HEK293T (cell line): ENCODE measurements at regions not wholly inside any gene's neighbourhood (a gene's known extent, or its start where the extent isn't known, plus 50 kb on each side); places are given as distances from the start of the nearest gene placed in this dataset.

ENCODE experiments used
- CTCF ChIA-PET: fragments of 350-600 bp; formaldehyde crosslinking; extraction: SDS; loops from one replicate; lab custom pipeline; 2021; ENCODE audit warnings: antibody characterized with exemption, inconsistent platforms; lab: Yijun Ruan, JAX
- POLR2A ChIA-PET: fragments of 350-600 bp; formaldehyde crosslinking; extraction: SDS; loops from one replicate; lab custom pipeline; 2020; ENCODE audit warnings: antibody characterized with exemption, inconsistent platforms; lab: Yijun Ruan, JAX
- DNase-seq: peaks from one replicate; pipeline ENCODE4 v3.0.0; 2012; ENCODE audit warnings: mixed read lengths; ENCODE audit errors: extremely low spot score
- ARNT ChIP-seq: fragments of 450-650 bp; IDR thresholded peaks from 2 replicates; pipeline ENCODE4 v1.6.1; 2017; ENCODE audit warnings: mild to moderate bottlenecking
- BHLHE40 ChIP-seq: fragments of 450-650 bp; IDR thresholded peaks from 2 replicates; pipeline ENCODE4 v1.6.1; 2016; ENCODE audit warnings: mild to moderate bottlenecking, moderate library complexity, borderline replicate concordance
- CTBP1 ChIP-seq: fragments of 450-650 bp; IDR thresholded peaks from 2 replicates; pipeline ENCODE4 v1.6.1; 2016; ENCODE audit warnings: borderline replicate concordance
- ELF4 ChIP-seq: fragments of 450-650 bp; IDR thresholded peaks from 2 replicates; pipeline ENCODE4 v1.6.1; 2017; ENCODE audit warnings: antibody characterized with exemption
- FOXA1 ChIP-seq: fragments of 450-650 bp; IDR thresholded peaks from 2 replicates; pipeline ENCODE4 v1.6.1; 2016; ENCODE audit warnings: mild to moderate bottlenecking
- FOXK2 ChIP-seq: fragments of 450-650 bp; IDR thresholded peaks from 2 replicates; pipeline ENCODE4 v1.6.1; 2016; ENCODE audit warnings: mild to moderate bottlenecking
- FOXM1 ChIP-seq: fragments of 450-650 bp; IDR thresholded peaks from 2 replicates; pipeline ENCODE4 v1.6.1; 2017; ENCODE audit warnings: mild to moderate bottlenecking, borderline replicate concordance
- HDGF ChIP-seq: fragments of 450-650 bp; IDR thresholded peaks from 2 replicates; pipeline ENCODE4 v1.6.1; 2017; ENCODE audit warnings: antibody characterized with exemption, borderline replicate concordance
- L3MBTL2 ChIP-seq: fragments of 450-650 bp; conservative IDR thresholded peaks from 2 replicates; pipeline ENCODE4 v1.6.1; 2016; ENCODE audit warnings: mild to moderate bottlenecking
- LEF1 ChIP-seq: fragments of 450-650 bp; IDR thresholded peaks from 2 replicates; pipeline ENCODE4 v1.6.1; 2017; ENCODE audit warnings: mild to moderate bottlenecking, borderline replicate concordance
- NFRKB ChIP-seq: fragments of 450-650 bp; IDR thresholded peaks from 2 replicates; pipeline ENCODE4 v1.6.1; 2016; ENCODE audit warnings: mild to moderate bottlenecking, moderate library complexity
- SP1 ChIP-seq: fragments of 450-650 bp; IDR thresholded peaks from 2 replicates; pipeline ENCODE4 v1.6.1; 2017
- SUZ12 ChIP-seq: fragments of 450-650 bp; IDR thresholded peaks from 2 replicates; pipeline ENCODE4 v1.6.1; 2016; ENCODE audit warnings: mild to moderate bottlenecking
- TARDBP ChIP-seq: fragments of 450-650 bp; IDR thresholded peaks from 2 replicates; pipeline ENCODE4 v1.6.1; 2016
- ZNF384 ChIP-seq: fragments of 450-650 bp; IDR thresholded peaks from 2 replicates; pipeline ENCODE4 v1.6.1; 2016
- TF ChIP-seq, protein P1 (sequence below): fragments of 450-650 bp; IDR thresholded peaks from 2 replicates; pipeline ENCODE4 v1.6.1; 2016

DNA sequence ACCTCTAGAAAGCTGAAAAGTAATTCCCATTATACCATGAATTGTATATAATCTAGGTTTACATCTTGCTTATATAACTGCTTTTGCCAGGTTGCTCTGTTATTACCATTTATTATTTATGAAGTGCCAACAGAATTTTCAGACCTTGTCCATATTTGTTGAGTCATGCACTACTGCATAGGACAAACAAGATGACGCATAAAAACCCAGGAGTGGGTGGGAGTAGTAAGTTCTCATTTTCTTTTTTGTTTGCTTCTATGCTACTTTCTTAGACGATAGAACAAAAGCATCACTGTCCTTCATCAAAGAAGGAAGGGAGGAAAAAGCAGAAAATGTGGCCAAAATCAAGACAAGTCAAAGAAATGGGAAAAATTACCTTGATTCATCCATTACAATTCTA, 119.0 kb upstream of the RASSF8 start:
- DNase-seq, result no peak
- TF ChIP-seq TARDBP (no peak), ZNF384 (no peak), ARNT (no peak), SUZ12 (no peak), LEF1 (no peak), CTBP1 (no peak), L3MBTL2 (no peak), FOXA1 (no peak), SP1 (no peak), FOXM1 (no peak), HDGF (no peak), NFRKB (no peak), FOXK2 (no peak), ELF4 (no peak), BHLHE40 (no peak)
- TF ChIP-seq, protein P1, sequence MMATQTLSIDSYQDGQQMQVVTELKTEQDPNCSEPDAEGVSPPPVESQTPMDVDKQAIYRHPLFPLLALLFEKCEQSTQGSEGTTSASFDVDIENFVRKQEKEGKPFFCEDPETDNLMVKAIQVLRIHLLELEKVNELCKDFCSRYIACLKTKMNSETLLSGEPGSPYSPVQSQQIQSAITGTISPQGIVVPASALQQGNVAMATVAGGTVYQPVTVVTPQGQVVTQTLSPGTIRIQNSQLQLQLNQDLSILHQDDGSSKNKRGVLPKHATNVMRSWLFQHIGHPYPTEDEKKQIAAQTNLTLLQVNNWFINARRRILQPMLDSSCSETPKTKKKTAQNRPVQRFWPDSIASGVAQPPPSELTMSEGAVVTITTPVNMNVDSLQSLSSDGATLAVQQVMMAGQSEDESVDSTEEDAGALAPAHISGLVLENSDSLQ, result no peak
- CTCF ChIA-PET, result no interaction called here
- POLR2A ChIA-PET, result no interaction called here

DNA sequence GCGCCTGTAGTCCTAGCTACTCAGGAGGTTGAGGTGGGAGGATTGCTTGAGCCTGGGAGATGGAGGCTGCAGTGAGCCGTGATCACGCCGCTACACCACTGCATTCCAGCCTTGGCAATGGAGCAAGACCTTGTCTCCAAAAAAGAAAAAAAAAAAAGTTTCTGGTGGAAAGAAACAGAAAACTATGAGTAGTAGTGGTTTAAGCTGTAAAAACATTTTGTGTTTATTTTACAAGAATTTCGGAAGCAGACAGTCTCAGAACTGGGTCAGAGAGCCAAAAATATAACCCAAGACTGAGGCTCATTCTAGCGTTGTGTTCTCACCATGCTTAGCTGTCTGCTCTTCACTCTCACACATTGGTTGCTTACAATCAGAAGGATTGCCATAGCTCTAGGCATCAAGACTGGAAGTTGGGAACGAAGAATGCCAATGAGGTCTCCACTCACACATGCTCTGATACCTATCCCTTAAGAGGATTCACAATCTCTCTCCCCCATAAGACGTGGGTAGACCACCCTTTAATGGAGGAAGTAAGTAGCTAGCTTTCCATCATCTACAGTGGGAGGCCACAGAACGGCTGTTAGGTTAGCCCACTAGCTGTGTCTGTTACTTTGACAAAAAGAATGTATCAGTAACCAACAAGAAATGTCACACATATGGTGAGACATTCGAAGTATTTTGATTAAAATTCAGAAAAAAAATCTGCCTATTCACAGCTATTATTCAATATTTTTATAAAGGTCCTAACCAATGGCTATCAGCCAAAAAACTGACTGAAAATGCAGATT, 117.6 kb upstream of the RASSF8 start:
- TF ChIP-seq BHLHE40, result no peak
- TF ChIP-seq HDGF, result no peak
- TF ChIP-seq FOXA1, result no peak
- TF ChIP-seq ARNT, result no peak
- no peak for TF ChIP-seq CTBP1
- no peak for TF ChIP-seq FOXK2
- TF ChIP-seq TARDBP, result no peak
- no peak for TF ChIP-seq ELF4
- no peak for TF ChIP-seq LEF1
- TF ChIP-seq SP1, result no peak
- no peak for TF ChIP-seq ZNF384
- no peak for TF ChIP-seq FOXM1
- no peak for TF ChIP-seq NFRKB
- TF ChIP-seq L3MBTL2, result no peak
- TF ChIP-seq, protein P1, result no peak
- TF ChIP-seq SUZ12, result no peak
- ChIA-PET CTCF (no interaction called here), POLR2A (no interaction called here)
- no peak for DNase-seq

DNA sequence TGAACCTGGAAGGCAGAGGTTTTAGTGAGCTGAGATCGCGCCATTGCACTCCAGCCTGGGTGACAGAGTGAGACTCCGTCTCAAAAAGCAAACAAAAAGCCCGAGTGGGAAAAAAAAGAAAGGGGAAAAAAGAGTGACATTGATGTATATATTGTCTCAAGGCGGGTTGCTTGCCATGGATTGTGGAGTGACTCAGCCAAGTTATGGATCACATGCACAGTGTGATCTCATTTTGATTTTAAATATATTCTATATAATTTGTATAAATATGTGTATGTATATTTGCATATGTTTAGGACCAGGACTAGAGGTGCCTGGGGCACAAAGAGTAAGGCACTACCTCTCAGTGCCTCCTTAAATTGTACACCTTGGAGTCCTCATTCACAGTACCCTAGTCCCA, 116.2 kb upstream of the RASSF8 start:
- DNase-seq, result no peak
- POLR2A ChIA-PET, result no interaction called here
- CTCF ChIA-PET, result no interaction called here
- no peak for TF ChIP-seq TARDBP
- no peak for TF ChIP-seq ARNT
- TF ChIP-seq, protein P1, result no peak
- no peak for TF ChIP-seq SUZ12
- no peak for TF ChIP-seq FOXM1
- no peak for TF ChIP-seq HDGF
- no peak for TF ChIP-seq FOXK2
- TF ChIP-seq ELF4, result no peak
- no peak for TF ChIP-seq NFRKB
- no peak for TF ChIP-seq FOXA1
- TF ChIP-seq LEF1, result no peak
- no peak for TF ChIP-seq ZNF384
- TF ChIP-seq BHLHE40, result no peak
- TF ChIP-seq SP1, result no peak
- TF ChIP-seq CTBP1, result no peak

DNA sequence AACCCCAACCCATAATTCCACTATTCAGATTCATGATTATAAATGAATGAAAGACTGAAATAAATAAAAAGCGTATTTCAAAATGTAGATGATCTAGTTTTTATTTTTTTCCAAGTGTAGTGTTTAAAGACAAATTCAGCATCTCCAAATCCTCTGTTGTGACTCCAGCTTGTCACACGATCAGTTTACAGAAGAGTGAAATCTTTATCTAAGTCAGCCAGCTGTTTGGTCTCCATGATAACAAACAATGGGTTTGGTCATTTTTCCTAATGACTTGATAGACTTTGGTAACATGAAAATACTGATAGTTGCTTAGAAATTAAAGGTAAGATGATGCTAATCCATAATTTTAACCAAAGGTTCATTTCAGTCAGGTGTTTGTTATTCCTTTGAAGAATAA, 114.5 kb upstream of the RASSF8 start:
- ChIA-PET CTCF (no interaction called here), POLR2A (no interaction called here)
- DNase-seq, result no peak
- TF ChIP-seq BHLHE40, result no peak
- TF ChIP-seq LEF1, result no peak
- no peak for TF ChIP-seq FOXK2
- TF ChIP-seq L3MBTL2, result no peak
- no peak for TF ChIP-seq FOXA1

DNA sequence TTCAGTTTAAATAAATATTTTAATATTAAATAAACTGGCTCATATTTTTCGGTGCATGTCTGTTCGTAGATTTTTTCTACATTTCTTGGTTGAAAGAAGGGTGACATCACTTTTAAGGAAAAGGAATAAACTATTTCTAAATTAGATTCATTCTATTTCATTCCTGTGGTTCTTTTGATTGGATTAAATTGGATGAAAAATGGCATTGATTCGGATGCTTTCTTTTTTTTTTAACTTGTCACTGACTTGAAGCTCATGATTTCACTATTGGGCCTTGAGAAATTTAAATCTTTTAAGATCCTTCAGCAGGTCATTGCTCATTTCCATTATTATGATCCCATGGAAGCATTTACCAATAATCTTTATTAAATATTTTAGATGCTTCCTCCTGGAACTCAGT, 113.1 kb upstream of the RASSF8 start:
- ChIA-PET CTCF (no interaction called here), POLR2A (no interaction called here)
- TF ChIP-seq TARDBP (no peak), HDGF (no peak), ARNT (no peak), SUZ12 (no peak), NFRKB (no peak), ELF4 (no peak), ZNF384 (no peak), FOXK2 (no peak), LEF1 (no peak), L3MBTL2 (no peak), SP1 (no peak), FOXM1 (no peak)
- TF ChIP-seq, protein P1, result no peak

More for the DNA sequence above, 113.1 kb upstream of the RASSF8 start:
- DNase-seq, result no peak
